Neural progenitor cell (in vitro differentiated cells): ENCODE measurements at regions not wholly inside any gene's neighbourhood (a gene's known extent, or its start where the extent isn't known, plus 50 kb on each side); places are given as distances from the start of the nearest gene placed in this dataset.

Experiments
- EZH2 ChIP-seq: fragments of 200-600 bp; sonication (generic); IDR thresholded peaks from 2 replicates; pipeline ENCODE4 v1.6.1; 2017; ENCODE audit warnings: antibody characterized with exemption, mild to moderate bottlenecking, moderate library complexity
- EZH2phosphoT487 ChIP-seq: fragments of 200-600 bp; sonication (generic); IDR thresholded peaks from 2 replicates; pipeline ENCODE4 v1.6.1; 2017; ENCODE audit warnings: antibody characterized with exemption
- TF ChIP-seq, protein P1 (sequence below): fragments of 200-600 bp; sonication (generic); IDR thresholded peaks from 2 replicates; pipeline ENCODE4 v1.5.1; 2017; ENCODE audit warnings: antibody characterized with exemption, mild to moderate bottlenecking

DNA sequence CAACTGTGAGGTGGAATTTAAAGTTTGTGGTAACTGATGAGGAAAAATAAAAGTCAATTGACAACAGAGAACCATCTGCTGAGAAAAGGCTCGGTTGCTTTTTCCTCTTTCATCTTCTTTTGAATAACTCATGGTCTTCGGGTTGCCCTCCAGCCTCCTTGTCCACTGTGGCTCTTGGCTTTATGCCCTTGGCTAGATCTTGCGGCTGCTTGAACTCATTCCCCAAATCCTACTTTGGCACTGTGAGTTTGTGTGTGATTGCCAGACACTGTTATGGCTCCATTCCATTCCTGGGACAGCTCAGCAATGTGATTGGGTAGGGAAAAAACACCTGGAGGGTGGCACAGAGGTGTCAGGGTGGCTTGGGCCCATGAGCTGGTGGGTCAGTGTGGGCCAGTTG lies 387.4 kb downstream of the DLEU7 start:
- TF ChIP-seq, protein P1, sequence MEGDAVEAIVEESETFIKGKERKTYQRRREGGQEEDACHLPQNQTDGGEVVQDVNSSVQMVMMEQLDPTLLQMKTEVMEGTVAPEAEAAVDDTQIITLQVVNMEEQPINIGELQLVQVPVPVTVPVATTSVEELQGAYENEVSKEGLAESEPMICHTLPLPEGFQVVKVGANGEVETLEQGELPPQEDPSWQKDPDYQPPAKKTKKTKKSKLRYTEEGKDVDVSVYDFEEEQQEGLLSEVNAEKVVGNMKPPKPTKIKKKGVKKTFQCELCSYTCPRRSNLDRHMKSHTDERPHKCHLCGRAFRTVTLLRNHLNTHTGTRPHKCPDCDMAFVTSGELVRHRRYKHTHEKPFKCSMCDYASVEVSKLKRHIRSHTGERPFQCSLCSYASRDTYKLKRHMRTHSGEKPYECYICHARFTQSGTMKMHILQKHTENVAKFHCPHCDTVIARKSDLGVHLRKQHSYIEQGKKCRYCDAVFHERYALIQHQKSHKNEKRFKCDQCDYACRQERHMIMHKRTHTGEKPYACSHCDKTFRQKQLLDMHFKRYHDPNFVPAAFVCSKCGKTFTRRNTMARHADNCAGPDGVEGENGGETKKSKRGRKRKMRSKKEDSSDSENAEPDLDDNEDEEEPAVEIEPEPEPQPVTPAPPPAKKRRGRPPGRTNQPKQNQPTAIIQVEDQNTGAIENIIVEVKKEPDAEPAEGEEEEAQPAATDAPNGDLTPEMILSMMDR, result no peak
- TF ChIP-seq EZH2 (no peak), EZH2phosphoT487 (no peak)
